Vagina (tissue), 2 donors: ENCODE measurements at regions not wholly inside any gene's neighbourhood (a gene's known extent, or its start where the extent isn't known, plus 50 kb on each side); places are given as distances from the start of the nearest gene placed in this dataset.

Experiments
- POLR2A ChIP-seq, 2 donors: fragments of 450-650 bp; IDR thresholded peaks; one replicate each; pipeline ENCODE4 v1.6.1; 2017; ENCODE audit warnings: antibody characterized with exemption in 2 of 2, mild to moderate bottlenecking in 2 of 2, moderate library complexity in 2 of 2
- POLR2AphosphoS5 ChIP-seq, 2 donors: sonication (generic); formaldehyde crosslinking; IDR thresholded peaks; one replicate each; pipeline ENCODE4 v1.9.0; 2017; ENCODE audit warnings: antibody characterized with exemption in 2 of 2, mild to moderate bottlenecking in 2 of 2, low read depth in 1 of 2; ENCODE audit not compliant: insufficient read depth in 1 of 2
- TF ChIP-seq, protein P1 (sequence below), 3 experiments: fragments of 450-650 bp in 2 of 3; fragments of 200-600 bp in 1 of 3; sonication (generic) in 1 of 3; IDR thresholded peaks; one replicate each; pipeline ENCODE4 v1.5.1; 2017 to 2019; ENCODE audit warnings: antibody characterized with exemption in 3 of 3, mild to moderate bottlenecking in 2 of 3, moderate library complexity in 2 of 3

DNA sequence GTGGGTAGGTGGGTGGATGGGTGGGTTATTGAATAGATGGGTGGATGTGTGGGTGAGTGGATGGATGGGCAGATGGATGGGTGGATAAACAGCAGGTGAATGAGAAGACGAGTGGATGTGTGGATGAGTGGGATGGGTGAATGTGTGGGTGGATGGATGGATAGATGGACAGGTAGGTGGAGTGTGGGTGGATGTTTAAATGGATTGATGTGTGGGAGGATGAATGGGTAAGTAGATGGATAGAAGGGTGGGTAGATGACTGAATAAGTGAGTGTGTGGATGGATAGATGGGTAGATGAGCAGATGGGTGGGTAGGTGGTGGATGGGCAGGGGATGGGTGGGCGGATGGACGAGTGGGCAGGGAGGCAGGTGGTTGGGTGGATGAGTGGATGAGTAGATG is 397.6 kb upstream of the IRX4 start:
- no peak for TF ChIP-seq POLR2A (IDR thresholded peaks at IDR 0.05)
- TF ChIP-seq, protein P1, sequence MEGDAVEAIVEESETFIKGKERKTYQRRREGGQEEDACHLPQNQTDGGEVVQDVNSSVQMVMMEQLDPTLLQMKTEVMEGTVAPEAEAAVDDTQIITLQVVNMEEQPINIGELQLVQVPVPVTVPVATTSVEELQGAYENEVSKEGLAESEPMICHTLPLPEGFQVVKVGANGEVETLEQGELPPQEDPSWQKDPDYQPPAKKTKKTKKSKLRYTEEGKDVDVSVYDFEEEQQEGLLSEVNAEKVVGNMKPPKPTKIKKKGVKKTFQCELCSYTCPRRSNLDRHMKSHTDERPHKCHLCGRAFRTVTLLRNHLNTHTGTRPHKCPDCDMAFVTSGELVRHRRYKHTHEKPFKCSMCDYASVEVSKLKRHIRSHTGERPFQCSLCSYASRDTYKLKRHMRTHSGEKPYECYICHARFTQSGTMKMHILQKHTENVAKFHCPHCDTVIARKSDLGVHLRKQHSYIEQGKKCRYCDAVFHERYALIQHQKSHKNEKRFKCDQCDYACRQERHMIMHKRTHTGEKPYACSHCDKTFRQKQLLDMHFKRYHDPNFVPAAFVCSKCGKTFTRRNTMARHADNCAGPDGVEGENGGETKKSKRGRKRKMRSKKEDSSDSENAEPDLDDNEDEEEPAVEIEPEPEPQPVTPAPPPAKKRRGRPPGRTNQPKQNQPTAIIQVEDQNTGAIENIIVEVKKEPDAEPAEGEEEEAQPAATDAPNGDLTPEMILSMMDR (IDR thresholded peaks at IDR 0.05) = no peak
- TF ChIP-seq POLR2AphosphoS5 (IDR thresholded peaks at IDR 0.05; ENCODE audit: insufficient read depth in 1 of 2, low read depth in 1 of 2) = no peak
